Breast epithelium (tissue), 4 donors: ENCODE measurements at regions not wholly inside any gene's neighbourhood (a gene's known extent, or its start where the extent isn't known, plus 50 kb on each side); places are given as distances from the start of the nearest gene placed in this dataset.

Experiments used
- DNase-seq, 2 donors: peaks; one replicate each; pipeline ENCODE4 v3.0.0-alpha.2; 2019; ENCODE audit warnings: low spot score in 2 of 2
- H3K27ac ChIP-seq, 2 donors: fragments of 200-600 bp; sonication (generic) in 1 of 2; one replicate each; pipeline ENCODE4 v1.5.1; 2016 to 2019; ENCODE audit warnings: mild to moderate bottlenecking in 1 of 2
- H3K27me3 ChIP-seq, 2 donors: fragments of 200-600 bp; sonication (generic) in 1 of 2; one replicate each; pipeline versions ENCODE4 v1.5.1 to v1.6.0; 2017 to 2019; ENCODE audit warnings: control low read depth in 1 of 2, mild to moderate bottlenecking in 1 of 2
- H3K36me3 ChIP-seq: fragments of 200-600 bp; one replicate; pipeline ENCODE4 v1.5.1; 2019
- H3K4me1 ChIP-seq, 2 donors: fragments of 200-600 bp; sonication (generic); one replicate each; pipeline ENCODE4 v1.5.1; 2016 to 2019; ENCODE audit warnings: control low read depth in 1 of 2
- H3K4me3 ChIP-seq, 3 donors: fragments of 200-600 bp; sonication (generic); 1 replicate in 2 of 3; 2 replicates in 1 of 3; pipeline ENCODE4 v1.5.1; 2016 to 2019; ENCODE audit warnings: mild to moderate bottlenecking in 3 of 3, moderate library complexity in 2 of 3
- H3K9me3 ChIP-seq, 2 donors: fragments of 200-600 bp; sonication (generic) in 1 of 2; one replicate each; pipeline ENCODE4 v1.5.1; 2016 to 2019; ENCODE audit warnings: control low read depth in 1 of 2
- POLR2A ChIP-seq: fragments of 450-650 bp; IDR thresholded peaks from one replicate; pipeline ENCODE4 v1.6.1; 2016; ENCODE audit warnings: antibody characterized with exemption, mild to moderate bottlenecking, moderate library complexity
- POLR2AphosphoS5 ChIP-seq, 3 donors: sonication (generic); formaldehyde crosslinking; IDR thresholded peaks; one replicate each; pipeline ENCODE4 v1.6.1; 2017; ENCODE audit warnings: antibody characterized with exemption in 3 of 3
- intact Hi-C: fragments of 100-400 bp; cut with DNase I; formaldehyde crosslinking; loops from one replicate; pipeline ENCODE4 v1.15.1; 2023; ENCODE audit warnings: low total_unique reads
- TF ChIP-seq, protein P1 (sequence below), 3 donors: fragments of 450-650 bp; IDR thresholded peaks; one replicate each; pipeline ENCODE4 v1.5.1; 2016 to 2017; ENCODE audit warnings: antibody characterized with exemption in 3 of 3, mild to moderate bottlenecking in 3 of 3, moderate library complexity in 3 of 3

DNA sequence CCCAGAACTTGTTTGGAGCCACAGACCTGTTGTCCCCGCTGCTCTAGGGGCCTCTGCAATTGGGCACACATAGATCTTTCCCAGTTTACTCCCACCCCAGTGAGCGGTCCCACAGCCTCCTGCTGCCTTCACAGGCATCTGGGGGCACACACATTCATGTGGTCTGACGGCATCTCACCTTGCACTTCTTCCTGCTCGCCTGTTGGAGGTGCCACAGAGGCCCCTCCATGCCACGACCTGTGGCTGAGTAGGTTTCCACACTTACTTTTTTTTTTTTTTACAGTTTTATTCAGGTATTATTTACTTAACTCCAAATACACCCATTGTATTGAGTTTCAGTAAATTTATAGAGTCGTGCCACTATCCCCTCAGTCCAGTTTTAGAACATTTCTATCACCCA lies 68.9 kb upstream of the SEPTIN5 start:
- TF ChIP-seq POLR2AphosphoS5 (IDR thresholded peaks at IDR 0.05) (no peak), POLR2A (no peak)
- TF ChIP-seq, protein P1, sequence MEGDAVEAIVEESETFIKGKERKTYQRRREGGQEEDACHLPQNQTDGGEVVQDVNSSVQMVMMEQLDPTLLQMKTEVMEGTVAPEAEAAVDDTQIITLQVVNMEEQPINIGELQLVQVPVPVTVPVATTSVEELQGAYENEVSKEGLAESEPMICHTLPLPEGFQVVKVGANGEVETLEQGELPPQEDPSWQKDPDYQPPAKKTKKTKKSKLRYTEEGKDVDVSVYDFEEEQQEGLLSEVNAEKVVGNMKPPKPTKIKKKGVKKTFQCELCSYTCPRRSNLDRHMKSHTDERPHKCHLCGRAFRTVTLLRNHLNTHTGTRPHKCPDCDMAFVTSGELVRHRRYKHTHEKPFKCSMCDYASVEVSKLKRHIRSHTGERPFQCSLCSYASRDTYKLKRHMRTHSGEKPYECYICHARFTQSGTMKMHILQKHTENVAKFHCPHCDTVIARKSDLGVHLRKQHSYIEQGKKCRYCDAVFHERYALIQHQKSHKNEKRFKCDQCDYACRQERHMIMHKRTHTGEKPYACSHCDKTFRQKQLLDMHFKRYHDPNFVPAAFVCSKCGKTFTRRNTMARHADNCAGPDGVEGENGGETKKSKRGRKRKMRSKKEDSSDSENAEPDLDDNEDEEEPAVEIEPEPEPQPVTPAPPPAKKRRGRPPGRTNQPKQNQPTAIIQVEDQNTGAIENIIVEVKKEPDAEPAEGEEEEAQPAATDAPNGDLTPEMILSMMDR (IDR thresholded peaks at IDR 0.05), result no peak
- Histone ChIP-seq H3K27ac (no peak overlapping the region), H3K4me1 (no peaks in the 10 kb centered on the region), H3K36me3 (no peaks in the 10 kb centered on the region), H3K9me3 (peaks cover 13 to 25% of the 10 kb centered on the region in 2 donors), H3K4me3 (no peak overlapping the region), H3K27me3 (peaks cover 0 to 15% of the 10 kb centered on the region in 2 donors)
- no peak for DNase-seq
- intact Hi-C loops, result no loop called here

DNA sequence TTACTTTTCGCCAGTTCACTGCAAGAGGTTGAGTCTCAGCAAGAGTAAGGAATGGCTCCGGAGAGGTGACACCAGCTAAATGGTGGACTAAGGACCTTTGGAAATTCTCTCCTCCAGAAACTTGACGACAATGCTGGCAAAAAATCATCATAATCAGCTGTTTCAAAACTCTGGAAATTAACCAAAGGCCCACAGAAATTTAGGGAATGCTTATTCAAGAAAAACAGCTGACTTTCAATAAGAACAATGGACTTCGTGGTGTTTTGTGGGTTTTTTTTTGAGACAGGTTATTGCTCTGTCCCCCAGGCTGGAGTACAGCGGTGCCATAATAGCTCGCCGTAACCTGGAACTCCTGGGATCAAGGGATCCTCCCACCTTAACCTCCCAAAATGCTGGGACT lies 68.4 kb upstream of the SEPTIN5 start:
- TF ChIP-seq POLR2AphosphoS5 (IDR thresholded peaks at IDR 0.05), result no peak
- TF ChIP-seq POLR2A, result no peak
- TF ChIP-seq, protein P1 (IDR thresholded peaks at IDR 0.05), result no peak
- intact Hi-C loops, result no loop called here
- Histone ChIP-seq H3K4me3 (no peak overlapping the region), H3K27me3 (peaks cover 0 to 12% of the 10 kb centered on the region in 2 donors), H3K4me1 (no peaks in the 10 kb centered on the region), H3K27ac (no peak overlapping the region), H3K36me3 (no peaks in the 10 kb centered on the region), H3K9me3 (peaks cover 13 to 25% of the 10 kb centered on the region in 2 donors)
- DNase-seq, result no peak

DNA sequence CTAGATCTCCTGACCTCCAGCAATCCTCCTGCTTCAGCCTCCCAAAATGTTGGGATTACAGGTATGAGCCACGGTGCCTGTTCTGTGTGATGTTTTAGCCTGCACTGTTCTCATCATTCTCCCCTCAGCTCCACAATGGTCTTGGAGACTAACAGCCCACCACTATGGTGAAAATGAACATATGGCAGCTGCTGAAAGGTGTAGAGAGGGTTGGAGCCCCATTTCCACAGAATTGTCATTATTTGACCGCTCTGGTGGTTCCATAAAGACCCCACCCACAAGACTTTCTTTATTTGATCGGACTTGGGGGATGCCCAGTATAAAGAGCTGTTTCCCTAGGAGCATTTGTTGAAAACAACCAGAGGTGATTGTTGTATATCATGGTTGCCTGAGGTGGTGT lies 67.9 kb upstream of the SEPTIN5 start:
- Histone ChIP-seq H3K4me3 (no peak overlapping the region), H3K27me3 (peaks cover 0 to 8% of the 10 kb centered on the region in 2 donors), H3K27ac (no peak overlapping the region), H3K9me3 (peaks cover 13 to 25% of the 10 kb centered on the region in 2 donors), H3K36me3 (no peaks in the 10 kb centered on the region), H3K4me1 (no peaks in the 10 kb centered on the region)
- no peak for DNase-seq
- intact Hi-C loops, result no loop called here
- TF ChIP-seq, protein P1 (IDR thresholded peaks at IDR 0.05), result no peak
- TF ChIP-seq POLR2A, result no peak
- no peak for TF ChIP-seq POLR2AphosphoS5 (IDR thresholded peaks at IDR 0.05)

DNA sequence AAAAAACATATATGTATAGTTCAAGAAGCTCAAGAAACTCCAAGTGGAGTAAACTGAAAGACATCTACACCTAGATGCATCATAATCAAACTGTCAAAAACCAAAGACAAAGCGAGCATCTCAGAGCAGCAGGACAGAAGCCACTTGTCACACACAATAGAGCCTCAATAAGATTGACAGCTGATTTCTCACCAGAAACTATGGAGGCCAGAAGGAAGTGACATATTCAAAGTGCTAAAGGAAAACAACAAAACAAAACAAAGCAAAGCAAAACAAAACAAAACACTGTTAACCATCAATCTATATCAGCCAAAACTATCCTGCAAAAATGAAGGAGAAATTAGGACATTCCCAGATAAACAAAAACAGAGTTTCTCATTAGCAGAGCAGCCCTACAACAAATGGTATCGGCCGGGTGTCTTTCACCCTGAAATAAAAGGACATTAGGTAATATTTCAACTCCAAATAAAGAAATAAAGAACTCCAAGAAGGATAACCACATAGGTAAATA lies 65.8 kb upstream of the SEPTIN5 start:
- H3K4me1 ChIP-seq, result no peaks in the 10 kb centered on the region
- H3K36me3 ChIP-seq, result no peaks in the 10 kb centered on the region
- intact Hi-C loops, result no loop called here
- peaks cover 13 to 25% of the 10 kb centered on the region in 2 donors for H3K9me3 ChIP-seq
- no peak for DNase-seq
- H3K27me3 ChIP-seq, result peaks cover 0 to 8% of the 10 kb centered on the region in 2 donors
- H3K4me3 ChIP-seq, result no peak overlapping the region
- no peak for TF ChIP-seq POLR2AphosphoS5 (IDR thresholded peaks at IDR 0.05)
- no peak for TF ChIP-seq POLR2A
- TF ChIP-seq, protein P1 (IDR thresholded peaks at IDR 0.05), result no peak
- H3K27ac ChIP-seq, result no peak overlapping the region

DNA sequence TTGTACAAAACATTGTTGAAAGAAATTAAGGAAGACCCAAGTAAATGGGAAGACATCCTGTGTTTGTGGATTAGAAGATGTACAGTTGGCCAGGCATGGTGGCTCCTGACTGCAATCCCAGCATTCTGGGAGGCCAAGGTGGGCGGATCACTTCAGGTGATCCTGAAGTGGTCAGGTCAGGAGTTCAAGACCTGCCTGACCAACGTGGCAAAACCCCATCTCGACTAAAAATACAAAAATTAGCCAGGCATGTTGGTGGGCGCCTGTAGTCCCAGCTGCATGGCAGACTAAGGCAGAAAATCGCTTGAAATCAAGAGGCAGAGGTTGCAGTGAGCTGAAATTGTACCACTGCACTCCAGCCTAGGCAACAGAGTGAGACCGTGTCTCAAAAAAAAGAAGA lies 62.0 kb upstream of the SEPTIN5 start:
- TF ChIP-seq POLR2AphosphoS5 (IDR thresholded peaks at IDR 0.05), result no peak
- no peak for TF ChIP-seq POLR2A
- TF ChIP-seq, protein P1 (IDR thresholded peaks at IDR 0.05), result no peak
- Histone ChIP-seq H3K4me3 (no peak overlapping the region), H3K4me1 (no peaks in the 10 kb centered on the region), H3K27me3 (no peaks in the 10 kb centered on the region), H3K9me3 (peaks cover 13 to 19% of the 10 kb centered on the region in 2 donors), H3K27ac (no peak overlapping the region), H3K36me3 (no peaks in the 10 kb centered on the region)
- no peak for DNase-seq
- intact Hi-C loops, result no loop called here
